ENCODE measurements at regions not wholly inside any gene's neighbourhood (a gene's known extent, or its start where the extent isn't known, plus 50 kb on each side); places are given as distances from the start of the nearest gene placed in this dataset.

- DNase-seq (ENCODE audit: low read depth) = no peak
These were observed 199.3 kb downstream of the MTX2 start for GRCh38 chr2:176468457-176469113.

- DNase-seq (ENCODE audit: low read depth) = no peak
These were observed 201.5 kb downstream of the MTX2 start for GRCh38 chr2:176470713-176471112.

- DNase-seq (ENCODE audit: low read depth) = no peak
These were observed 202.7 kb downstream of the MTX2 start for GRCh38 chr2:176471949-176472348.

- DNase-seq (ENCODE audit: low read depth) = no peak
These were observed 203.9 kb downstream of the MTX2 start for GRCh38 chr2:176473177-176473576.

- no peak for DNase-seq (ENCODE audit: low read depth)
These were observed 204.6 kb downstream of the MTX2 start for GRCh38 chr2:176473851-176474250.

GRCh38 chr2:176477336-176477735 is 208.1 kb downstream of the MTX2 start:
- no peak for DNase-seq (ENCODE audit: low read depth)

- no peak for DNase-seq (ENCODE audit: low read depth)
These were observed 210.7 kb downstream of the MTX2 start for GRCh38 chr2:176479961-176480360.

- no peak for DNase-seq (ENCODE audit: low read depth)
These were observed 212.9 kb downstream of the MTX2 start for GRCh38 chr2:176482107-176482506.

- DNase-seq (ENCODE audit: low read depth) = no peak
These were observed 214.2 kb downstream of the MTX2 start for GRCh38 chr2:176483476-176483875.

- DNase-seq (ENCODE audit: low read depth) = no peak
These were observed 214.8 kb downstream of the MTX2 start for GRCh38 chr2:176483901-176484568.

- no peak for DNase-seq (ENCODE audit: low read depth)
These were observed 215.6 kb downstream of the MTX2 start for GRCh38 chr2:176484838-176485237.

GRCh38 chr2:176488431-176488830 is 219.2 kb downstream of the MTX2 start:
- no peak for DNase-seq (ENCODE audit: low read depth)

GRCh38 chr2:176490061-176490861 is 221.0 kb downstream of the MTX2 start:
- no peak for DNase-seq (ENCODE audit: low read depth)

GRCh38 chr2:176491172-176491904 is 222.1 kb downstream of the MTX2 start:
- DNase-seq (ENCODE audit: low read depth) = no peak

- DNase-seq (ENCODE audit: low read depth) = no peak
These were observed 223.3 kb downstream of the MTX2 start for GRCh38 chr2:176492583-176492982.

- no peak for DNase-seq (ENCODE audit: low read depth)
These were observed 224.1 kb downstream of the MTX2 start for GRCh38 chr2:176493226-176493825.

GRCh38 chr2:176493909-176494308 is 224.7 kb downstream of the MTX2 start:
- no peak for DNase-seq (ENCODE audit: low read depth)

- no peak for DNase-seq (ENCODE audit: low read depth)
These were observed 225.7 kb downstream of the MTX2 start for GRCh38 chr2:176494949-176495353.

GRCh38 chr2:176495826-176496225 is 226.6 kb downstream of the MTX2 start:
- DNase-seq (ENCODE audit: low read depth) = no peak

- no peak for DNase-seq (ENCODE audit: low read depth)
These were observed 227.5 kb downstream of the MTX2 start for GRCh38 chr2:176496761-176497160.

- no peak for DNase-seq (ENCODE audit: low read depth)
These were observed 231.7 kb downstream of the MTX2 start for GRCh38 chr2:176500901-176501300.

- DNase-seq (ENCODE audit: low read depth) = no peak
These were observed 232.4 kb downstream of the MTX2 start for GRCh38 chr2:176501617-176502016.
